ENCODE measurements at regions not wholly inside any gene's neighbourhood (a gene's known extent, or its start where the extent isn't known, plus 50 kb on each side); places are given as distances from the start of the nearest gene placed in this dataset.

GRCh38 chr5:51060953-51061352 lies 322.3 kb upstream of the ISL1 start:
- TF ChIP-seq TARDBP (IDR thresholded peaks at IDR 0.05; ENCODE audit: borderline replicate concordance) (no peak), USF1 (IDR thresholded peaks at IDR 0.05; ENCODE audit: borderline replicate concordance, extremely low read length, insufficient read depth, low read depth, low read length) (no peak)

Measured in GM12878 (cell line).